ENCODE measurements at regions not wholly inside any gene's neighbourhood (a gene's known extent, or its start where the extent isn't known, plus 50 kb on each side); places are given as distances from the start of the nearest gene placed in this dataset.
"Not testable (repeated sequence)": the region's sequence is repeated elsewhere in the genome, so short reads cannot be mapped to it uniquely, and the experiment has no call there.

- not testable (repeated sequence) for TF ChIP-seq CTCF (IDR thresholded peaks at IDR 0.05); POLR2A (IDR thresholded peaks at IDR 0.05; ENCODE audit: low read depth)
- TF ChIP-seq POLR2AphosphoS5 (IDR thresholded peaks at IDR 0.05), result peak; percentile 23 to 37
Observed at GRCh38 chr7:55688684-55689681, 116.7 kb upstream of the VOPP1 start.

Measured in esophagus muscularis mucosa (tissue), 3 donors.